AG08396 (cell line): ENCODE measurements at regions not wholly inside any gene's neighbourhood (a gene's known extent, or its start where the extent isn't known, plus 50 kb on each side); places are given as distances from the start of the nearest gene placed in this dataset.

Source experiments
- DNase-seq: peaks from one replicate; pipeline ENCODE4 v3.0.0; 2012; ENCODE audit warnings: low spot score, mixed read lengths

GRCh38 chr11:131301306-131301705, 69.1 kb upstream of the NTM start:
- no peak for DNase-seq

GRCh38 chr11:131302836-131303235, 67.6 kb upstream of the NTM start:
- no peak for DNase-seq

GRCh38 chr11:131303611-131304119, 66.8 kb upstream of the NTM start:
- DNase-seq, result no peak

- DNase-seq, result no peak
These were observed 65.4 kb upstream of the NTM start for GRCh38 chr11:131305005-131305404.

- no peak for DNase-seq
These were observed 62.9 kb upstream of the NTM start for GRCh38 chr11:131307506-131307905.

GRCh38 chr11:131309776-131310175, 60.6 kb upstream of the NTM start:
- no peak for DNase-seq

- DNase-seq, result no peak
These were observed 58.5 kb upstream of the NTM start for GRCh38 chr11:131311776-131312514.
